ENCODE measurements at regions not wholly inside any gene's neighbourhood (a gene's known extent, or its start where the extent isn't known, plus 50 kb on each side); places are given as distances from the start of the nearest gene placed in this dataset.
A peak's percentile ranks its signal among the peaks of the same experiment; 100 is the strongest.

GRCh38 chr20:60453388-60454246 is 495.4 kb downstream of the CDH26 start:
- H3K4me3 ChIP-seq (ENCODE audit: low read depth, low read length), result no peak overlapping the region
- peak; percentile 15; the same call in 1 of the 2 replicates for TF ChIP-seq CTCF (IDR thresholded peaks at IDR 0.05; ENCODE audit: low read depth, low read length)

GRCh38 chr20:60454491-60454890 is 496.3 kb downstream of the CDH26 start:
- no peak overlapping the region for H3K4me3 ChIP-seq (ENCODE audit: low read depth, low read length)
- TF ChIP-seq CTCF (IDR thresholded peaks at IDR 0.05; ENCODE audit: low read depth, low read length), result no peak

GRCh38 chr20:60455272-60455671 is 497.0 kb downstream of the CDH26 start:
- TF ChIP-seq CTCF (IDR thresholded peaks at IDR 0.05; ENCODE audit: low read depth, low read length), result no peak
- no peak overlapping the region for H3K4me3 ChIP-seq (ENCODE audit: low read depth, low read length)

- no peak overlapping the region for H3K4me3 ChIP-seq (ENCODE audit: low read depth, low read length)
- TF ChIP-seq CTCF (IDR thresholded peaks at IDR 0.05; ENCODE audit: low read depth, low read length), result no peak
Measured at GRCh38 chr20:60459212-60459611, 501.0 kb downstream of the CDH26 start.

GRCh38 chr20:60461993-60462392 is 503.8 kb downstream of the CDH26 start:
- H3K4me3 ChIP-seq (ENCODE audit: low read depth, low read length), result no peak overlapping the region
- TF ChIP-seq CTCF (IDR thresholded peaks at IDR 0.05; ENCODE audit: low read depth, low read length), result no peak

- TF ChIP-seq CTCF (IDR thresholded peaks at IDR 0.05; ENCODE audit: low read depth, low read length), result no peak
Measured at GRCh38 chr20:60463798-60464197, 505.6 kb downstream of the CDH26 start.

GRCh38 chr20:60465439-60465838 is 507.2 kb downstream of the CDH26 start:
- TF ChIP-seq CTCF (IDR thresholded peaks at IDR 0.05; ENCODE audit: low read depth, low read length), result no peak
- no peak overlapping the region for H3K4me3 ChIP-seq (ENCODE audit: low read depth, low read length)

More at GRCh38 chr20:60463798-60464197, 505.6 kb downstream of the CDH26 start:
- H3K4me3 ChIP-seq (ENCODE audit: low read depth, low read length), result no peak overlapping the region
